ENCODE measurements at regions not wholly inside any gene's neighbourhood (a gene's known extent, or its start where the extent isn't known, plus 50 kb on each side); places are given as distances from the start of the nearest gene placed in this dataset.

GRCh38 chr5:104967806-104968410 lies 1405.3 kb upstream of the NUDT12 start:
- TF ChIP-seq CTCF (conservative IDR thresholded peaks at IDR 0.05 in 1 of 2, IDR thresholded peaks at IDR 0.05 in 1 of 2; ENCODE audit: extremely low read depth in 1 of 2, insufficient read depth in 1 of 2, low read depth in 1 of 2, low read length in 2 of 2) (no peak), EZH2 (IDR thresholded peaks at IDR 0.05; ENCODE audit: borderline replicate concordance, low read length) (no peak)

Measured in mammary epithelial cell (primary cell).